AG04449 (cell line): ENCODE measurements at regions not wholly inside any gene's neighbourhood (a gene's known extent, or its start where the extent isn't known, plus 50 kb on each side); places are given as distances from the start of the nearest gene placed in this dataset.
"Not testable (repeated sequence)": the region's sequence is repeated elsewhere in the genome, so short reads cannot be mapped to it uniquely, and the experiment has no call there.

Source experiments
- CTCF ChIA-PET: fragments of 350-600 bp; formaldehyde crosslinking; extraction: SDS; loops from one replicate; lab custom pipeline; 2021; ENCODE audit warnings: antibody characterized with exemption; lab: Yijun Ruan, JAX
- POLR2A ChIA-PET: fragments of 400-600, 350-600 bp; formaldehyde crosslinking; extraction: SDS; loops from one replicate; lab custom pipeline; 2020; ENCODE audit warnings: antibody characterized with exemption, inconsistent platforms; lab: Yijun Ruan, JAX
- DNase-seq: peaks from one replicate; pipeline ENCODE4 v3.0.0-alpha.2; 2010; ENCODE audit warnings: low read depth, low spot score
- H3K4me3 ChIP-seq: 2 replicates; pipeline ENCODE4 v1.5.1; 2011; ENCODE audit warnings: low read depth, mild to moderate bottlenecking, control low read depth, low read length
- CTCF ChIP-seq: IDR thresholded peaks from one replicate; pipeline ENCODE4 v1.5.1; 2011; ENCODE audit warnings: mild to moderate bottlenecking, moderate library complexity, low read length, control low read depth, inconsistent platforms; ENCODE audit not compliant: insufficient read depth; ENCODE audit errors: missing control alignments

GRCh38 chr4:97013309-97013708 is 1130.0 kb downstream of the STPG2 start:
- ChIA-PET POLR2A (no interaction called here), CTCF (no interaction called here)
- DNase-seq: no peak
- H3K4me3 ChIP-seq: no peak overlapping the region
- TF ChIP-seq CTCF: no peak

DNA sequence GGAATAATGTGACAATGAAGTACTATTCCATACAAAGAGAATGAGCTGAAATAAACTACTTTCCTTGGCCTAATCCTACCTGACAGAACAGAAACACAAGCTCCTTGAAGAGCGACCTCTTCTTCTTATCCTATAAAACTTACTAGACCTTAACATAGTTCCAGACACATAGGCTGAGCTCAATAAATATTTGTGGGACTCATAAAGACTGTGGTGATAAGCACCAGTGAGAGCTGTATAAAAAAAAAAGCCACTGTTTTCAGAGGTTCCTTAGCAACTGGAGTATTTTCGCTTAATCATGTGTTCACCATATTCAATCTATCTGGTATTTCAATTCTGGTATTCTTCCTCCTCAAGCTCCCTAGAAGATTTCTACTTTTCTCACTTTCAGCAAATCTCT is 1129.6 kb downstream of the STPG2 start:
- no peak for DNase-seq
- no peak for TF ChIP-seq CTCF
- CTCF ChIA-PET: no interaction called here
- H3K4me3 ChIP-seq: no peak overlapping the region
- POLR2A ChIA-PET: no interaction called here

DNA sequence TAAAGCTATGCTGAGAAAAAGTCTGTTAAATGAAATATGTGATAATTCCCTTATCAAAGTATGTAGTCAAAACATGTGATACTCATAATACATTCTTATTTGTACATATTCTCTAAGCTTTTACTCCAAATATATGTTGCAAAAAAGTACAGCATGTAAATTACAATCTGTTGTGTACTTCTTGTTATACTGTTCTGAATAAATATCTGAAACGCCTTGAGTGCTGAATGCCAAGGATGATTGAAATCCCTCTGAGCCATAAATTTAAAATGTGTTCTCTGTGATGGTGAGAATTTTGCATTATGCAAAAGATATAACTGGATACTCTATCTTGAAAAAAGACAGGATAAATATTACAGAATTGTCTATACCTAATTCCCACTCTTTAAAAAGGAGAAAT is 1128.0 kb downstream of the STPG2 start:
- no peak for DNase-seq
- CTCF ChIA-PET: no interaction called here
- POLR2A ChIA-PET: no interaction called here
- no peak for TF ChIP-seq CTCF
- no peak overlapping the region for H3K4me3 ChIP-seq

DNA sequence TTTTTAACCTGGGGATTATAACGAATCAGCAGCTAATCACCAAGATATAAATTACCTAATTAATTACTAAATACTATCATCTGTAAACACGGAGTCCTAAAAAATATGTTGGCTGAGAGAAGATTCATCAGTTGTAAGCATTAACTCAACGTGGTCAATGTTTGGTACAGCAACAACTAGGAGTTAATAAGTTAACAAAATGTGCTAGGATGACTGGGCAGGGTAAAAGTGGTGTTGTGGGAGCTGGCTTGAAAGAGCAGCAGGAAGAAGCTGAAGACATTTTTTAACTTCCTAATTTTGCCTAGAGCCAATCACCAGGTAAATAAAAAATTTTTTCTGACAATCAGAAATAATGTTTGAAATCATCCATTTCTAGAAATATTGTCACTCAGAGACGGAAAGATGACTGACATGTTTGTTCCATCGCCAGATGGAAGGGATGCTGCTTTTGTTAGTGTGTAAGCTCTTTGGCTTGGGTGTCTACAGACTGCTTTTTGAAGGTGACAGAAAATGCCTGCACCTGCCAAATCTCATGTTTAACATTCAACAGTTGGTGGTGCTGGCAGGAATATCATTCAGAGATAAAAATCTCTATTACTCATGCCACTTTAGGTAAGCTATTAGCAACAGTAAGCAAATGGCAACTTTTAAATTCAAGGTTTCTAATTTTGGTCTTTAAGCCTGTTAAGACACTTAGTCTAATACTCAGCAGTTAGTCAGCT is 1126.9 kb downstream of the STPG2 start:
- no peak overlapping the region for H3K4me3 ChIP-seq
- CTCF ChIA-PET: no interaction called here
- TF ChIP-seq CTCF: no peak
- no peak for DNase-seq
- POLR2A ChIA-PET: no interaction called here

- TF ChIP-seq CTCF: no peak
- no peak overlapping the region for H3K4me3 ChIP-seq
- no peak for DNase-seq
- ChIA-PET CTCF (no interaction called here), POLR2A (no interaction called here)
Observed at GRCh38 chr4:97027728-97028410, 1115.4 kb downstream of the STPG2 start.

GRCh38 chr4:97028785-97029184 is 1114.5 kb downstream of the STPG2 start:
- no peak overlapping the region for H3K4me3 ChIP-seq
- ChIA-PET POLR2A (no interaction called here), CTCF (no interaction called here)
- no peak for DNase-seq
- no peak for TF ChIP-seq CTCF

DNA sequence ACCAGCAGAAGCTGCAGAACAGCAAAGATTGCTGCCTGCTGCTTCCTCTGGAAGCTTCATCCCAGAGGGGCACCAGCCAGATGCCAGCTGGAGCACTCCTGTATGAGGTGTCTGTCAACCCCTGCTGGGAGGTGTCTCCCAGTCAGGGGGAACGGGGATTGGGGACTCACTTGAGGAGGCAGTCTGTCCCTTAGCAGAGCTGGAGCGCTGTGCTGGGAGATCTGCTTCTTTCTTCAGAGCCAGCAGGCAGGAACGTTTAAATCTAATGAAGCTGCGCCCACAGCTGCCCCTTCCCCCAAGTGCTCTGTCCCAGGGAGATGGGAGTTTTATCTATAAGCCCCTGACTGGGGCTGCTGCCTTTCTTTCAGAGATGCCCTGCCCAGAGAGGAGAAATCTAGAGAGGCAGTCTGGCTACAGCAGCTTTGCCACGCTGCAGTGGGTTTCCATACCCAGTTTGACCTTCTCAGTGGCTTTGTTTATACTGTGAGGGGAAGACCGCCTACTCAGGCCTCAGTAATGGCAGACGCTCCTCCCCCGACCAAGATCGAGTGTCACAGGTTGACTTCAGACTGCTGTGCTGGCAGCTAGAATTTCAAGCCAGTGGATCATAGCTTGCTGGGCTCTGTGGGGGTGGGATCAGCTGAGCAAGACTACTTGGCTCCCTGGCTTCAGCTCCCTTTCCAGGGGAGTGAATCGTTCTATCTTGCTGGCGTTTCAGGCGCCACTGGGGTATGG is 1105.7 kb downstream of the STPG2 start:
- DNase-seq, H3K4me3 ChIP-seq, CTCF ChIA-PET, POLR2A ChIA-PET: not testable (repeated sequence)
